OCI-LY3 (cell line): ENCODE measurements at regions not wholly inside any gene's neighbourhood (a gene's known extent, or its start where the extent isn't known, plus 50 kb on each side); places are given as distances from the start of the nearest gene placed in this dataset.

Experiments used
- EZH2phosphoT487 ChIP-seq: fragments of 200-600 bp; shearing (Covaris generic); IDR thresholded peaks from 2 replicates; pipeline ENCODE4 v1.6.1; 2018; ENCODE audit warnings: antibody characterized with exemption, mixed run types, low read depth
- TF ChIP-seq, protein P1 (sequence below): fragments of 200-600, 300-600 bp; sonication (generic); IDR thresholded peaks from 2 replicates; pipeline ENCODE4 v1.5.1; 2014; ENCODE audit warnings: antibody characterized with exemption, low read length, low read depth

DNA sequence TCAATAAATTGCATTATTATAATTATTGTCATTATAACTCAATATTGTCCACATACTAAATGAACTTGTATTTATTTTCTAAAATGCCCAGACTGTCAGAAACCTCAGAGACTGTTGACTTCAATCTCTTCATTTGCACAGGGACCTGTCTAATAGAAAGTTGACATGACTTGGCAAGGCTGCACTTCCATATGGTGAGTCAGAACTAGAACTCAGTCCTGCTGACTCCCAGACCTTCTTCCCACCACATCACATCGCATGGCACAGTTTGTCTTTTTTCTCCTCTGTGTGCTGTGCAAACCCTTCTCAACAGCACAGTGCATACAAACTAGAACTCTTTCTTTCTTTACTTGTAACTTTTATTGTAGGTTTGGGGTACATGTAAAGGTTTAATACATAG is 215.1 kb upstream of the BLID start:
- TF ChIP-seq, protein P1, sequence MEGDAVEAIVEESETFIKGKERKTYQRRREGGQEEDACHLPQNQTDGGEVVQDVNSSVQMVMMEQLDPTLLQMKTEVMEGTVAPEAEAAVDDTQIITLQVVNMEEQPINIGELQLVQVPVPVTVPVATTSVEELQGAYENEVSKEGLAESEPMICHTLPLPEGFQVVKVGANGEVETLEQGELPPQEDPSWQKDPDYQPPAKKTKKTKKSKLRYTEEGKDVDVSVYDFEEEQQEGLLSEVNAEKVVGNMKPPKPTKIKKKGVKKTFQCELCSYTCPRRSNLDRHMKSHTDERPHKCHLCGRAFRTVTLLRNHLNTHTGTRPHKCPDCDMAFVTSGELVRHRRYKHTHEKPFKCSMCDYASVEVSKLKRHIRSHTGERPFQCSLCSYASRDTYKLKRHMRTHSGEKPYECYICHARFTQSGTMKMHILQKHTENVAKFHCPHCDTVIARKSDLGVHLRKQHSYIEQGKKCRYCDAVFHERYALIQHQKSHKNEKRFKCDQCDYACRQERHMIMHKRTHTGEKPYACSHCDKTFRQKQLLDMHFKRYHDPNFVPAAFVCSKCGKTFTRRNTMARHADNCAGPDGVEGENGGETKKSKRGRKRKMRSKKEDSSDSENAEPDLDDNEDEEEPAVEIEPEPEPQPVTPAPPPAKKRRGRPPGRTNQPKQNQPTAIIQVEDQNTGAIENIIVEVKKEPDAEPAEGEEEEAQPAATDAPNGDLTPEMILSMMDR: no peak
- no peak for TF ChIP-seq EZH2phosphoT487
